Right lobe of liver (tissue), 6 donors: ENCODE measurements at regions not wholly inside any gene's neighbourhood (a gene's known extent, or its start where the extent isn't known, plus 50 kb on each side); places are given as distances from the start of the nearest gene placed in this dataset.

Experiments
- ATAC-seq, 4 donors: fragments of 200-7000 bp; cut with Tn5 transposase; one replicate each; pipeline ENCODE4 v1.9.1; 2020; ENCODE audit warnings: mild to moderate bottlenecking in 4 of 4, moderate library complexity in 4 of 4
- DNase-seq, 3 donors: peaks; one replicate each; pipeline ENCODE4 v3.0.0-alpha.2; 2020
- H3K27ac ChIP-seq, 3 donors: fragments of 200-600 bp; one replicate each; pipeline ENCODE4 v1.8.0; 2022
- H3K27me3 ChIP-seq, 2 donors: fragments of 200-600 bp; one replicate each; pipeline ENCODE4 v1.8.0; 2022
- H3K36me3 ChIP-seq, 4 donors: fragments of 200-600 bp; sonication (generic) in 1 of 4; one replicate each; pipeline versions ENCODE4 v1.5.1 to v1.8.0; 2017 to 2022; ENCODE audit warnings: control low read depth in 1 of 4
- H3K4me1 ChIP-seq, 4 donors: fragments of 200-600 bp; sonication (generic) in 1 of 4; one replicate each; pipeline versions ENCODE4 v1.5.1 to v1.8.0; 2017 to 2022; ENCODE audit warnings: control low read depth in 1 of 4
- H3K4me3 ChIP-seq, 3 donors: fragments of 200-600 bp; one replicate each; pipeline ENCODE4 v1.8.0; 2022
- H3K9me3 ChIP-seq, 4 donors: fragments of 200-600 bp; sonication (generic) in 1 of 4; one replicate each; pipeline versions ENCODE4 v1.5.1 to v1.8.0; 2017 to 2022; ENCODE audit warnings: control low read depth in 1 of 4
- POLR2A ChIP-seq: fragments of 450-650 bp; IDR thresholded peaks from one replicate; pipeline ENCODE4 v1.6.1; 2017; ENCODE audit warnings: antibody characterized with exemption, mild to moderate bottlenecking
- WGBS: methylation state at CpG from one replicate; pipeline ENCODE4 v1.1.6; 2018; ENCODE audit warnings: low coverage, low lambda C conversion rate; ENCODE audit not compliant: insufficient coverage; ENCODE audit errors: missing lambda C conversion rate; 5-methylcytosine and 5-hydroxymethylcytosine counted together
- intact Hi-C, 2 donors: fragments of 100-400 bp; cut with DNase I; formaldehyde crosslinking; loops; one replicate each; pipeline versions ENCODE4 v1.11.2 to v1.14.1; 2022
- TF ChIP-seq, protein P1 (sequence below), 4 donors: fragments of 200-600 bp in 3 of 4; fragments of 450-650 bp in 1 of 4; IDR thresholded peaks; one replicate each; pipeline versions ENCODE4 v1.5.1 to v1.8.0; 2016 to 2022; ENCODE audit warnings: antibody characterized with exemption in 4 of 4, mild to moderate bottlenecking in 2 of 4
- donor health status: DM: no; HTN: yes; CAD: no.
- donor health status: DM: no; HTN: no; CAD: no.
- donor health status: DM: no; HTN: no; CAD: no.
- donor health status: DM: no; HTN: yes; CAD: no.
- donor health status: DM: no; HTN: yes; CAD: no.

DNA sequence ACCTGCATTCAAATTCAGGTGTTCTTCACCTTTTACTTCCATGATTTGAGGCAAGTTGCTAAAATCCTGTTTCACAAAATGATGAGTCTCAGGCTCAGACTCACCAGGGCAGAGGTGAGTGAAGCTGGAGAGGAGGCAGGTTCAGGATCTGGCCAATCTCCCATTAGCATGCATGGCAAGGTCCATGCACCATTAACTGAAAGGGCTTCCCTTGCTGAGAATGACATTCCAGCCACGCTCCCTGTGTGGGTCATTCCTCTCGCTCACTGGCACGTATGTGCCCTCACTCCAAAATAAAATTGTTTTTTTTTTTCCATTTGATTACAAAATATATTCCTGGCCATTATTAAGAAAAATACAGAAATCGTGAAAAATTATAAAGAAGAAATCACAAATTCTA is 257.6 kb downstream of the C12orf75 start:
- H3K36me3 ChIP-seq: no peaks in the 10 kb centered on the region
- H3K4me3 ChIP-seq: no peak overlapping the region
- no peaks in the 10 kb centered on the region for H3K9me3 ChIP-seq
- 72% methylated on average over 3 of the region's 4 CpGs for WGBS
- no peaks in the 10 kb centered on the region for H3K27me3 ChIP-seq
- intact Hi-C loops: no loop called here
- no peaks in the 10 kb centered on the region for H3K4me1 ChIP-seq
- TF ChIP-seq, protein P1, sequence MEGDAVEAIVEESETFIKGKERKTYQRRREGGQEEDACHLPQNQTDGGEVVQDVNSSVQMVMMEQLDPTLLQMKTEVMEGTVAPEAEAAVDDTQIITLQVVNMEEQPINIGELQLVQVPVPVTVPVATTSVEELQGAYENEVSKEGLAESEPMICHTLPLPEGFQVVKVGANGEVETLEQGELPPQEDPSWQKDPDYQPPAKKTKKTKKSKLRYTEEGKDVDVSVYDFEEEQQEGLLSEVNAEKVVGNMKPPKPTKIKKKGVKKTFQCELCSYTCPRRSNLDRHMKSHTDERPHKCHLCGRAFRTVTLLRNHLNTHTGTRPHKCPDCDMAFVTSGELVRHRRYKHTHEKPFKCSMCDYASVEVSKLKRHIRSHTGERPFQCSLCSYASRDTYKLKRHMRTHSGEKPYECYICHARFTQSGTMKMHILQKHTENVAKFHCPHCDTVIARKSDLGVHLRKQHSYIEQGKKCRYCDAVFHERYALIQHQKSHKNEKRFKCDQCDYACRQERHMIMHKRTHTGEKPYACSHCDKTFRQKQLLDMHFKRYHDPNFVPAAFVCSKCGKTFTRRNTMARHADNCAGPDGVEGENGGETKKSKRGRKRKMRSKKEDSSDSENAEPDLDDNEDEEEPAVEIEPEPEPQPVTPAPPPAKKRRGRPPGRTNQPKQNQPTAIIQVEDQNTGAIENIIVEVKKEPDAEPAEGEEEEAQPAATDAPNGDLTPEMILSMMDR (IDR thresholded peaks at IDR 0.05): no peak
- TF ChIP-seq POLR2A: no peak
- no peak for DNase-seq
- H3K27ac ChIP-seq: no peak overlapping the region
- no peak for ATAC-seq

DNA sequence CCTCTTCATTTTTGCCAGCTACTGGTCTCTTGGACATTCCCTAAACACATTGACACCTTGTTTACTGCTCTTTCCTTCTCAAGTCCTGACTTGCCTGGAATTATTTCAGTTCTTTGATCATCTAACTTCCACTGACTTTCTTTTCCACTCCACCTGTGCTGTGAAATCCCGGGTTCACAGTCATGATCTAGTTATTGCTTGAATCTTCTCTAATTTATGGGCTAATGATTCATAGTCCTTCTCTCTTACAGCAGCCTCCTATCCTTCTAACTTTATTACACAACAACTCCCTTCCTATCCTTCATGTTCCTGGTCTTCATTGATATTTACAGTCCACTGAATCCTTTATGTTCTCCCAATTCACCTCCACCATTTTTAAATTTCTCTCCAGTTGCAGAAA is 260.1 kb downstream of the C12orf75 start:
- TF ChIP-seq POLR2A: no peak
- TF ChIP-seq, protein P1 (IDR thresholded peaks at IDR 0.05): no peak
- no peak for DNase-seq
- 27% methylated on average over 1 of the region's 1 CpG for WGBS
- Histone ChIP-seq H3K27me3 (no peaks in the 10 kb centered on the region), H3K36me3 (no peaks in the 10 kb centered on the region), H3K4me1 (no peaks in the 10 kb centered on the region), H3K27ac (no peak overlapping the region), H3K9me3 (no peaks in the 10 kb centered on the region), H3K4me3 (no peak overlapping the region)
- ATAC-seq: no peak
- intact Hi-C loops: no loop called here

GRCh38 chr12:105595440-105595839 is 264.9 kb downstream of the C12orf75 start:
- no peak for DNase-seq
- Histone ChIP-seq H3K4me3 (no peak overlapping the region), H3K36me3 (no peaks in the 10 kb centered on the region), H3K9me3 (no peaks in the 10 kb centered on the region), H3K27me3 (no peaks in the 10 kb centered on the region), H3K4me1 (no peaks in the 10 kb centered on the region), H3K27ac (no peak overlapping the region)
- ATAC-seq: no peak
- intact Hi-C loops: no loop called here
- TF ChIP-seq, protein P1 (IDR thresholded peaks at IDR 0.05): no peak
- no peak for TF ChIP-seq POLR2A
- 50% methylated on average over 1 of the region's 5 CpGs for WGBS

- Histone ChIP-seq H3K27me3 (no peaks in the 10 kb centered on the region), H3K4me1 (no peaks in the 10 kb centered on the region), H3K4me3 (no peak overlapping the region), H3K36me3 (no peaks in the 10 kb centered on the region), H3K9me3 (no peaks in the 10 kb centered on the region), H3K27ac (no peak overlapping the region)
- ATAC-seq (no peak), DNase-seq (no peak)
- TF ChIP-seq, protein P1 (IDR thresholded peaks at IDR 0.05): no peak
- TF ChIP-seq POLR2A: no peak
- intact Hi-C loops: no loop called here
- 58% methylated on average over 2 of the region's 2 CpGs for WGBS
Measured at GRCh38 chr12:105596731-105597130, 266.2 kb downstream of the C12orf75 start.

DNA sequence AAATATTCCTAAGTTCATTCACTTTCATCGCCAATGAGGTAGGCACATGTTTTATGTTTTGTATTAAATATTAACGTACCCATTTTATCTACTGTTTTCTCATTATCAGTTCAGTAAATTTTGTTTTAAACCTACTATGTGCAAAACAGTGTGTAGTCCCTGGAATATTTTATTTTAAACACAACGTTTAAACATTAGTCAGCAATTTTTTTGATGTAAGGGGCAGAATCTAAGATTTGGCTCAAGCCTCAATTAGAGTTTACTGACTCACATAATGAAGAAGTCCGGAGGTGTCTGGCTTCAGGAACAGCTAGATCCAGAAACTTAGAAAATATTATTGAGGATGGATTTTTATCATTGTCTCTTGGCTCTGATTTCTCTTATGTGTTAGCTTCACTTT is 267.5 kb downstream of the C12orf75 start:
- Histone ChIP-seq H3K27me3 (no peaks in the 10 kb centered on the region), H3K4me3 (no peak overlapping the region), H3K36me3 (no peaks in the 10 kb centered on the region), H3K4me1 (no peaks in the 10 kb centered on the region), H3K27ac (no peak overlapping the region), H3K9me3 (no peaks in the 10 kb centered on the region)
- DNase-seq: no peak
- intact Hi-C loops: no loop called here
- ATAC-seq: no peak
- 55% methylated on average over 4 of the region's 4 CpGs for WGBS
- TF ChIP-seq POLR2A: no peak
- TF ChIP-seq, protein P1 (IDR thresholded peaks at IDR 0.05): no peak
